ENCODE measurements at regions not wholly inside any gene's neighbourhood (a gene's known extent, or its start where the extent isn't known, plus 50 kb on each side); places are given as distances from the start of the nearest gene placed in this dataset.

- no peak for TF ChIP-seq HNF4G (IDR thresholded peaks at IDR 0.05)
- no peak for TF ChIP-seq TAF1 (conservative IDR thresholded peaks at IDR 0.05)
- no peak for TF ChIP-seq CTCF (IDR thresholded peaks at IDR 0.05; ENCODE audit: low read depth, low read length, missing input control)
- no peak for TF ChIP-seq NR2F2 (IDR thresholded peaks at IDR 0.05)
- TF ChIP-seq ZBTB33 (IDR thresholded peaks at IDR 0.05), result no peak
- TF ChIP-seq SP1 (IDR thresholded peaks at IDR 0.05), result no peak
- no peak for TF ChIP-seq RAD21 (IDR thresholded peaks at IDR 0.05)
- TF ChIP-seq MAX (IDR thresholded peaks at IDR 0.05), result no peak
- no peak for TF ChIP-seq GABPA (IDR thresholded peaks at IDR 0.05 in 1 of 2, conservative IDR thresholded peaks at IDR 0.05 in 1 of 2)
- no peak for TF ChIP-seq RXRA (IDR thresholded peaks at IDR 0.05)
- TF ChIP-seq HNF4A (conservative IDR thresholded peaks at IDR 0.05), result no peak
- no peak for TF ChIP-seq ATF3 (IDR thresholded peaks at IDR 0.05)
Measured at GRCh38 chr17:77729587-77729986, 228.9 kb upstream of the TNRC6C start.

Measured in liver (tissue), 3 donors.